SK-N-SH treated with all-trans-retinoic acid at 6 μM for 48 hours (cell line): ENCODE measurements at regions not wholly inside any gene's neighbourhood (a gene's known extent, or its start where the extent isn't known, plus 50 kb on each side); places are given as distances from the start of the nearest gene placed in this dataset.

Experiments used
- ARNTL ChIP-seq: fragments of 450-650 bp; formaldehyde crosslinking; IDR thresholded peaks from 2 replicates; pipeline ENCODE4 v1.5.0; 2020; ENCODE audit warnings: low read depth, mild to moderate bottlenecking, moderate library complexity, borderline replicate concordance
- ESRRG ChIP-seq: fragments of 250-450 bp; sonication (Bioruptor Pico); IDR thresholded peaks from 2 replicates; pipeline ENCODE4 v1.6.1; 2021; ENCODE audit warnings: mild to moderate bottlenecking
- GLIS3 ChIP-seq: fragments of 250-450 bp; sonication (Bioruptor Pico); IDR thresholded peaks from 2 replicates; pipeline ENCODE4 v1.5.0; 2020; ENCODE audit warnings: mild to moderate bottlenecking, moderate library complexity
- RARB ChIP-seq: fragments of 250-450 bp; sonication (Bioruptor Pico); IDR thresholded peaks from 2 replicates; pipeline ENCODE4 v1.8.0; 2021; ENCODE audit warnings: mild to moderate bottlenecking, moderate library complexity
- SNAI2 ChIP-seq: fragments of 250-450 bp; sonication (Bioruptor Pico); IDR thresholded peaks from 2 replicates; pipeline ENCODE4 v1.5.0; 2020; ENCODE audit warnings: mild to moderate bottlenecking, moderate library complexity
- ZFP3 ChIP-seq: fragments of 250-450 bp; sonication (Bioruptor Pico); IDR thresholded peaks from 2 replicates; pipeline ENCODE4 v1.5.0; 2020; ENCODE audit warnings: mild to moderate bottlenecking, moderate library complexity
- TF ChIP-seq, protein P1 (sequence below): fragments of 250-450 bp; sonication (Bioruptor Pico); IDR thresholded peaks from 2 replicates; pipeline ENCODE4 v1.5.1; 2020; ENCODE audit warnings: low read depth, mild to moderate bottlenecking, moderate library complexity

DNA sequence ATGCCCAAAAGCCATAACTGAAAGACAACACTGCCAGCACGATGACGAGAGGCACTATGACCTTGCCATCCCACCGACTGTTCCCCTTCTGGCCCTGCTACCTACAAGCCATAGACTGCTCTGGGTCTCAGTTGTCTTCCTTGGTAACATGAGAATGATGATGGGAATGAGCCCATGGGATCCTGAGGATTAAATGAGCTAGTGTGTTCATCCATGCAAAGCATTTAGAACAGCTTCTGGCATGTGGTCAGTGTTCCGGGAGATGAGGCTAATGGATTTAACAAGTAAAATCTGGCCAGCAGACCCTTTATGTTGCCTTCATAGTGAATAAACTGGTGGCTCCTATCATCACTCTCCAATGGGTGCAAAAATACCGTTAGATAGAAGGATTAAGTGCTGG, 62.4 kb upstream of the WDR11 start:
- TF ChIP-seq ZFP3 (CRISPR knock-in tag) (no peak), RARB (CRISPR knock-in tag) (no peak), ESRRG (CRISPR knock-in tag) (no peak), GLIS3 (no peak), ARNTL (CRISPR knock-in tag) (no peak), SNAI2 (CRISPR knock-in tag) (no peak)
- TF ChIP-seq, protein P1, sequence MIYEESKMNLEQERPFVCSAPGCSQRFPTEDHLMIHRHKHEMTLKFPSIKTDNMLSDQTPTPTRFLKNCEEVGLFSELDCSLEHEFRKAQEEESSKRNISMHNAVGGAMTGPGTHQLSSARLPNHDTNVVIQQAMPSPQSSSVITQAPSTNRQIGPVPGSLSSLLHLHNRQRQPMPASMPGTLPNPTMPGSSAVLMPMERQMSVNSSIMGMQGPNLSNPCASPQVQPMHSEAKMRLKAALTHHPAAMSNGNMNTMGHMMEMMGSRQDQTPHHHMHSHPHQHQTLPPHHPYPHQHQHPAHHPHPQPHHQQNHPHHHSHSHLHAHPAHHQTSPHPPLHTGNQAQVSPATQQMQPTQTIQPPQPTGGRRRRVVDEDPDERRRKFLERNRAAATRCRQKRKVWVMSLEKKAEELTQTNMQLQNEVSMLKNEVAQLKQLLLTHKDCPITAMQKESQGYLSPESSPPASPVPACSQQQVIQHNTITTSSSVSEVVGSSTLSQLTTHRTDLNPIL (CRISPR knock-in tag) = no peak
